GM23248 (cell line): ENCODE measurements at regions not wholly inside any gene's neighbourhood (a gene's known extent, or its start where the extent isn't known, plus 50 kb on each side); places are given as distances from the start of the nearest gene placed in this dataset.

Experiments used
- DNase-seq: peaks from one replicate; pipeline ENCODE4 v3.0.0-alpha.2; 2015
- H2AFZ ChIP-seq: fragments of 200-600 bp; sonication (generic); 2 replicates; pipeline ENCODE4 v1.6.1; 2016; ENCODE audit warnings: antibody characterized with exemption
- H3F3A ChIP-seq: fragments of 200-600 bp; sonication (generic); 2 replicates; pipeline ENCODE4 v1.6.1; 2016; ENCODE audit warnings: mild to moderate bottlenecking, antibody characterized with exemption, mixed run types; ENCODE audit not compliant: insufficient read depth
- H3K27ac ChIP-seq: fragments of 200-600 bp; sonication (generic); 2 replicates; pipeline ENCODE4 v1.5.1; 2016; ENCODE audit warnings: mild to moderate bottlenecking
- H3K27me3 ChIP-seq: fragments of 200-600 bp; sonication (generic); replicated peaks from 2 replicates; pipeline ENCODE4 v1.6.1; 2016; ENCODE audit warnings: mild to moderate bottlenecking; ENCODE audit not compliant: insufficient read depth
- H3K36me3 ChIP-seq: fragments of 200-600 bp; sonication (generic); 2 replicates; pipeline ENCODE4 v1.6.1; 2016; ENCODE audit warnings: low read depth, mild to moderate bottlenecking
- H3K4me1 ChIP-seq: fragments of 200-600 bp; sonication (generic); 2 replicates; pipeline ENCODE4 v1.6.1; 2016; ENCODE audit warnings: mild to moderate bottlenecking; ENCODE audit not compliant: insufficient read depth
- H3K4me2 ChIP-seq: fragments of 200-600 bp; sonication (generic); one replicate; pipeline ENCODE4 v1.6.1; 2016; ENCODE audit warnings: mild to moderate bottlenecking; ENCODE audit not compliant: unreplicated experiment
- H3K4me3 ChIP-seq: fragments of 200-600 bp; sonication (generic); 2 replicates; pipeline ENCODE4 v1.5.1; 2016; ENCODE audit warnings: mild to moderate bottlenecking
- H3K79me2 ChIP-seq: fragments of 200-600 bp; sonication (generic); 2 replicates; pipeline ENCODE4 v1.6.1; 2016; ENCODE audit warnings: mild to moderate bottlenecking; ENCODE audit not compliant: insufficient read depth
- H3K9ac ChIP-seq: fragments of 200-600 bp; sonication (generic); 2 replicates; pipeline ENCODE4 v1.6.1; 2016; ENCODE audit warnings: mild to moderate bottlenecking
- H3K9me2 ChIP-seq: fragments of 200-600 bp; sonication (generic); 2 replicates; pipeline ENCODE4 v1.6.1; 2016; ENCODE audit warnings: mixed run types, mild to moderate bottlenecking, moderate library complexity; ENCODE audit not compliant: insufficient read depth
- H3K9me3 ChIP-seq: fragments of 200-600 bp; sonication (generic); one replicate; pipeline ENCODE4 v1.6.1; 2017; ENCODE audit warnings: low read depth
- H4K20me1 ChIP-seq: fragments of 200-600 bp; sonication (generic); 2 replicates; pipeline ENCODE4 v1.6.0; 2016; ENCODE audit not compliant: insufficient read depth
- EZH2 ChIP-seq: fragments of 200-600 bp; sonication (generic); IDR thresholded peaks from 2 replicates; pipeline ENCODE4 v1.6.1; 2018; ENCODE audit warnings: antibody characterized with exemption, mild to moderate bottlenecking; ENCODE audit not compliant: insufficient read depth, poor library complexity, severe bottlenecking
- EZH2phosphoT487 ChIP-seq: fragments of 200-600 bp; sonication (generic); IDR thresholded peaks from 2 replicates; pipeline ENCODE4 v1.6.1; 2018; ENCODE audit warnings: antibody characterized with exemption, moderate library complexity, mild to moderate bottlenecking, low read depth; ENCODE audit not compliant: insufficient read depth
- WGBS, 2 experiments: methylation state at CpG; one replicate each; pipeline ENCODE4 v1.1.6; 2015 to 2017; ENCODE audit warnings: low lambda C conversion rate in 2 of 2, low coverage in 1 of 2; ENCODE audit errors: missing lambda C conversion rate in 2 of 2; 5-methylcytosine and 5-hydroxymethylcytosine counted together
- in situ Hi-C: fragments of 300-500 bp; cut with MboI; formaldehyde crosslinking; loops from 2 replicates; pipeline ENCODE4 v1.15.0; 2020

DNA sequence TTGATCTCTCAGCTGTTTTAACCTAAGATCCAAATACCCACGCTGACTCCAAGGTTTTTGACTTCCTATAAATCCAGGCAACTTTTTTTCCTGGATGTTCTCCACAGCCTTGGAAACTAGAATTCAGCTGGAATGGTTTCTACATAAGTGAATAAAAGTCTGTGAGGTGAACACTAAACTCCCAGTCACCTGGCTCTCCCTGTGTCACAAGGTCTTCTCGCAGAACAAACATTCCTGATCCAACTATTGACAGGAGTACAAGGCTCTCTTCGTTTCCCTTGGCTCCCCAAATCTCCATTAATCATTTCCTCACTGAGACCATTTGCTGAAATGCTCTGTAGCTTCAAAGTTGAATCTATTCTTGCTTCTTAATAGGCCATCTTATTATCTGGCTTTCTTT lies 265.7 kb downstream of the ADGRG6 start:
- Histone ChIP-seq H3K79me2 (no peaks in the 10 kb centered on the region), H2AFZ (no peak overlapping the region), H3K4me2 (no peak overlapping the region), H3K9me3 (no peaks in the 10 kb centered on the region), H4K20me1 (no peaks in the 10 kb centered on the region), H3K27me3 (no peaks in the 10 kb centered on the region), H3K9ac (no peak overlapping the region), H3K9me2 (no peaks in the 10 kb centered on the region), H3K36me3 (no peaks in the 10 kb centered on the region), H3K27ac (no peak overlapping the region), H3F3A (peaks cover 41% of the 10 kb centered on the region), H3K4me3 (no peak overlapping the region), H3K4me1 (peaks cover 41% of the 10 kb centered on the region)
- in situ Hi-C loops = loop anchor here (10.0 kb wide), 2 partner anchors 107 to 847 kb away; no protein-coding TSS in a partner anchor
- no peak for DNase-seq
- WGBS, 2 experiments = 29% methylated on average over 3 of the region's 3 CpGs
- TF ChIP-seq EZH2 = no peak
- TF ChIP-seq EZH2phosphoT487 = no peak

DNA sequence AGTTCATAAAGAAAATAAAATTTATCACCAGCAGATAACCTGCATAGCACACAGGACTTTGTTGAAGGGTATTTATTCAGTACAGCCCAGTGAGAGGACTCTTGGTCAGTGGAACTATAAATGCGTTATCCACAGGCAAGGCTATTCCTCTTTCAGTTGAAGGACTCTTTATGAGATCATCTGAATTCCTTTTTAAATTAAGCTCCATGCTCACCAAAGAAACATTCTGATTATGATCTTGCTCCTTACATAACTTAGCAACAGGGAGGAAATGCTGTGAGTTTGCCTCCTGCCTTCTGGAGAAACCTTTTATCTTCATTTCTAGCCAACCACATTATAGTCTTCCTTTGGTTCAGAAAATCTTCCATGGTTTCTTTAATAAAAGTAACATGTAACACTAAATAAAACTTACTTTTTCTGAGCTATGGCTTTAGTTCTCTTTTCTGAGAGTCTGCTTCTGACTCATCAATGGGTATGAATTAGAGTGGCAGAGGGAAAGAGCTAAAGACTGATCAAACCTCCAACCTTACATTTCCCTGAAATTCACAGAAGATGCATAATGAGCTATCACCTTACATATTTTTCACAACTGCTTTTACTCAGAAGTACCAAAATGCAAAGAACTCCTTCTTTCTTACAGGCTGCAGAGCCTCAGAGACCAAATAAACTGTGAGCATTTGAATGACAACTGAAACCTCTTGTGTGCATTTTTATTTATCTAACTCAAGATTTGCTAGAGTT lies 267.2 kb downstream of the ADGRG6 start:
- Histone ChIP-seq H3K4me2 (peak overlapping the region; percentile 69), H4K20me1 (no peaks in the 10 kb centered on the region), H3F3A (peaks cover 41% of the 10 kb centered on the region), H3K9me3 (no peaks in the 10 kb centered on the region), H3K79me2 (no peaks in the 10 kb centered on the region), H3K36me3 (no peaks in the 10 kb centered on the region), H3K9me2 (no peaks in the 10 kb centered on the region), H2AFZ (peak overlapping the region; percentile 50), H3K27me3 (no peaks in the 10 kb centered on the region), H3K4me3 (peak overlapping the region; percentile 34), H3K27ac (peak overlapping the region; percentile 78), H3K9ac (peak overlapping the region; percentile 32), H3K4me1 (peaks cover 41% of the 10 kb centered on the region)
- WGBS, 2 experiments = 0 to 5% methylated on average over 1 of the region's 1 CpG
- peak; percentile 83 for DNase-seq
- in situ Hi-C loops = loop anchor here (10.0 kb wide), 2 partner anchors 106 to 846 kb away; no protein-coding TSS in a partner anchor
- no peak for TF ChIP-seq EZH2
- TF ChIP-seq EZH2phosphoT487 = no peak

DNA sequence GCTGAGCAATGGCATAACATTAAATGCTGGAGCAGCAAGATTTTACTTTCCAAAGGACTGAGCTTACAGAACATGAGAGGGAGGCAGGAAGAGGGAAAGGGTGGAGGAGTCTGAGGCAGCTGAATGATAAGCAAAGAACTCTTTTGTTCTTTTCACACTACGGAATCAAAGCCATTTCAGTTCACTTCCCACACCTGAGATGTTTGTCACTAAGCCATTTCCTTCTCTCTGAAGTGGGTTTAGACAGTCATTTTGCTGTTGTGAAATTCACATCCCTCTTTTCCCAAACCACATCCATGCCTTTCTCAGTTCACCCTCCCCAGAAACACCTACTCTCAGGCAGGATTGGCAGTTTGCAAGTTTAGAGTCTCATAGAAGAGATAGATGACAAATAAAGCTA lies 267.9 kb downstream of the ADGRG6 start:
- peak overlapping the region; percentile 34 for H3K4me3 ChIP-seq
- H4K20me1 ChIP-seq = no peaks in the 10 kb centered on the region
- peaks cover 41% of the 10 kb centered on the region for H3F3A ChIP-seq
- 0 to 13% methylated on average over 1 of the region's 1 CpG for WGBS, 2 experiments
- H3K27ac ChIP-seq = peak overlapping the region; percentile 78
- H3K36me3 ChIP-seq = no peaks in the 10 kb centered on the region
- H3K9me3 ChIP-seq = no peaks in the 10 kb centered on the region
- peak overlapping the region; percentile 69 for H3K4me2 ChIP-seq
- H3K9ac ChIP-seq = peak overlapping the region; percentile 32
- TF ChIP-seq EZH2 (no peak), EZH2phosphoT487 (no peak)
- H3K9me2 ChIP-seq = no peaks in the 10 kb centered on the region
- H3K79me2 ChIP-seq = no peaks in the 10 kb centered on the region
- H3K4me1 ChIP-seq = peaks cover 41% of the 10 kb centered on the region
- no peaks in the 10 kb centered on the region for H3K27me3 ChIP-seq
- in situ Hi-C loops = loop anchor here (10.0 kb wide), 2 partner anchors 105 to 845 kb away; no protein-coding TSS in a partner anchor
- peak; percentile 35 for DNase-seq
- H2AFZ ChIP-seq = peak overlapping the region; percentile 50

DNA sequence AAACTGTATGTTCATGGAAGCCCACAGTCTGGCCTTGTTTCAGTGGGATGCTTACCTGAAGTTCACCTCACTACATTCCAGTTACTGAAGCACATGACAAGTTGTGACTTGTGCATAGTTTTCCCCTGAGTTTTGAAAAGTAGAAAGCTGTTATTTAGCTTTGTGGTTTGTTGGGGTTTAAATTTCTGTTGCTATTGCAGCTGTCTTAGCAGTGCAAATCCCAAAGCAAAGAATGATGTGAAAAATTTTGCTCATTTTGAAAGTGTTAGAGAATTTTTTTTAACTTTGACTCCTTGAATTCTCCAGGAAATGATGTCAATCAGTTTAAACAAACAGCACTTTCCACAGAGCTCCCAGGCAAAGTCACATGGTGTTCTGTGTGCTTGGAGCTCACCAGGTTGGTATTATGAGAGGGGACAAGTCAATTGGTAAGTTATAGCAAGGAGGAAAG lies 268.4 kb downstream of the ADGRG6 start:
- in situ Hi-C loops = no loop called here
- H3K9me2 ChIP-seq = no peaks in the 10 kb centered on the region
- peaks cover 41% of the 10 kb centered on the region for H3K4me1 ChIP-seq
- no peaks in the 10 kb centered on the region for H3K27me3 ChIP-seq
- no peaks in the 10 kb centered on the region for H3K79me2 ChIP-seq
- no peaks in the 10 kb centered on the region for H4K20me1 ChIP-seq
- no peaks in the 10 kb centered on the region for H3K36me3 ChIP-seq
- H3F3A ChIP-seq = peaks cover 41% of the 10 kb centered on the region
- peak overlapping the region; percentile 69 for H3K4me2 ChIP-seq
- TF ChIP-seq EZH2phosphoT487 = no peak
- no peak for TF ChIP-seq EZH2
- H3K4me3 ChIP-seq = no peak overlapping the region; the same call in 1 of the 2 replicates
- H3K27ac ChIP-seq = peak overlapping the region; percentile 78
- H2AFZ ChIP-seq = 0 out of 2 replicates have a peak overlapping the region, but pooled peaks have one; percentile 50
- DNase-seq = peak; percentile 60
- no peaks in the 10 kb centered on the region for H3K9me3 ChIP-seq
- H3K9ac ChIP-seq = 0 out of 2 replicates have a peak overlapping the region, but pooled peaks have one; percentile 32
